Keratinocyte (primary cell): ENCODE measurements at regions not wholly inside any gene's neighbourhood (a gene's known extent, or its start where the extent isn't known, plus 50 kb on each side); places are given as distances from the start of the nearest gene placed in this dataset.

Source experiments
- DNase-seq: peaks from one replicate; pipeline ENCODE4 v3.0.0-alpha.2; 2011; ENCODE audit warnings: low read depth, missing footprints, low spot score
- FAIRE-seq: peaks from 2 replicates; lab custom pipeline; 2011; peaks lifted over from hg19 to GRCh38; lab: Jason Lieb, UNC
- H2AFZ ChIP-seq: 2 replicates; pipeline ENCODE4 v1.6.0; 2012; ENCODE audit warnings: low read length, control low read depth, inconsistent platforms; ENCODE audit not compliant: control insufficient read depth
- H3K27ac ChIP-seq: 2 replicates; pipeline ENCODE4 v1.5.1; 2011; ENCODE audit warnings: low read length; ENCODE audit not compliant: control insufficient read depth, insufficient read depth
- H3K27me3 ChIP-seq: 3 replicates; pipeline ENCODE4 v1.6.0; 2011; ENCODE audit warnings: low read length; ENCODE audit not compliant: control insufficient read depth, insufficient read depth; ENCODE audit errors: extremely low read depth
- H3K36me3 ChIP-seq, 2 experiments: 2 replicates in 1 of 2; 3 replicates in 1 of 2; pipeline ENCODE4 v1.5.1; 2011; ENCODE audit warnings: low read length in 2 of 2, mild to moderate bottlenecking in 1 of 2; ENCODE audit not compliant: control insufficient read depth in 2 of 2, insufficient read depth in 2 of 2; ENCODE audit errors: extremely low read depth in 1 of 2
- H3K4me1 ChIP-seq: 3 replicates; pipeline ENCODE4 v1.5.1; 2011; ENCODE audit warnings: low read length; ENCODE audit not compliant: control insufficient read depth, insufficient read depth; ENCODE audit errors: extremely low read depth
- H3K4me2 ChIP-seq: 3 replicates; pipeline ENCODE4 v1.6.0; 2011; ENCODE audit warnings: low read depth, low read length; ENCODE audit not compliant: control insufficient read depth, insufficient read depth; ENCODE audit errors: extremely low read depth
- H3K4me3 ChIP-seq, 3 experiments: fragments of 200-600 bp in 1 of 3; sonication (generic) in 1 of 3; 2 replicates in 2 of 3; 3 replicates in 1 of 3; pipeline ENCODE4 v1.5.1; 2011 to 2016; ENCODE audit warnings: low read length in 3 of 3, mild to moderate bottlenecking in 3 of 3, control low read depth in 2 of 3, inconsistent platforms in 1 of 3, low read depth in 1 of 3, mixed read lengths in 1 of 3, mixed run types in 1 of 3, moderate library complexity in 1 of 3; ENCODE audit not compliant: control insufficient read depth in 2 of 3, insufficient read depth in 2 of 3; ENCODE audit errors: extremely low read depth in 1 of 3
- H3K79me2 ChIP-seq: 2 replicates; pipeline ENCODE4 v1.6.0; 2012; ENCODE audit warnings: low read length; ENCODE audit not compliant: control insufficient read depth, insufficient read depth
- H3K9ac ChIP-seq: 3 replicates; pipeline ENCODE4 v1.6.0; 2011; ENCODE audit warnings: low read length; ENCODE audit not compliant: control insufficient read depth, insufficient read depth; ENCODE audit errors: extremely low read depth
- H3K9me1 ChIP-seq: 3 replicates; pipeline ENCODE4 v1.6.0; 2011; ENCODE audit warnings: low read length; ENCODE audit not compliant: control insufficient read depth, insufficient read depth; ENCODE audit errors: extremely low read depth
- H3K9me3 ChIP-seq: 2 replicates; pipeline ENCODE4 v1.5.1; 2012; ENCODE audit warnings: low read depth, low read length; ENCODE audit not compliant: control insufficient read depth
- H4K20me1 ChIP-seq: 3 replicates; pipeline ENCODE4 v1.6.0; 2011; ENCODE audit warnings: low read length; ENCODE audit not compliant: control insufficient read depth, insufficient read depth; ENCODE audit errors: extremely low read depth
- EZH2 ChIP-seq: IDR thresholded peaks from one replicate; pipeline ENCODE4 v1.6.1; 2012; ENCODE audit warnings: inconsistent platforms, mild to moderate bottlenecking, low read length, moderate library complexity
- dilution Hi-C: fragments of 300-500 bp; cut with MboI; formaldehyde crosslinking; loops from one replicate; pipeline ENCODE4 v1.7.0; 2020; ENCODE audit warnings: low sequenced_read_pairs; ENCODE audit not compliant: extremely low pct_ligation_motif_present
- TF ChIP-seq, protein P1 (sequence below), 3 experiments: IDR thresholded peaks in 1 of 3; conservative IDR thresholded peaks in 1 of 3; optimal IDR thresholded peaks in 1 of 3; 2 replicates in 2 of 3; 3 replicates in 1 of 3; pipeline versions ENCODE3 to v1.5.1; 2011; ENCODE audit warnings: low read length in 3 of 3, mild to moderate bottlenecking in 3 of 3, moderate library complexity in 2 of 3, control low read depth in 1 of 3, inconsistent platforms in 1 of 3; ENCODE audit not compliant: insufficient read depth in 2 of 3; ENCODE audit errors: extremely low read depth in 1 of 3

- Histone ChIP-seq H3K4me2 (no peak overlapping the region), H3K9me1 (no peaks in the 10 kb centered on the region), H3K79me2 (no peaks in the 10 kb centered on the region), H4K20me1 (no peaks in the 10 kb centered on the region), H3K9ac (no peak overlapping the region), H3K4me3 (no peak overlapping the region), H3K9me3 (no peaks in the 10 kb centered on the region), H2AFZ (no peak overlapping the region), H3K27me3 (no peaks in the 10 kb centered on the region), H3K27ac (no peak overlapping the region), H3K4me1 (no peaks in the 10 kb centered on the region), H3K36me3 (no peaks in the 10 kb centered on the region)
- dilution Hi-C loops = no loop called here
- no peak for TF ChIP-seq EZH2
- TF ChIP-seq, protein P1, sequence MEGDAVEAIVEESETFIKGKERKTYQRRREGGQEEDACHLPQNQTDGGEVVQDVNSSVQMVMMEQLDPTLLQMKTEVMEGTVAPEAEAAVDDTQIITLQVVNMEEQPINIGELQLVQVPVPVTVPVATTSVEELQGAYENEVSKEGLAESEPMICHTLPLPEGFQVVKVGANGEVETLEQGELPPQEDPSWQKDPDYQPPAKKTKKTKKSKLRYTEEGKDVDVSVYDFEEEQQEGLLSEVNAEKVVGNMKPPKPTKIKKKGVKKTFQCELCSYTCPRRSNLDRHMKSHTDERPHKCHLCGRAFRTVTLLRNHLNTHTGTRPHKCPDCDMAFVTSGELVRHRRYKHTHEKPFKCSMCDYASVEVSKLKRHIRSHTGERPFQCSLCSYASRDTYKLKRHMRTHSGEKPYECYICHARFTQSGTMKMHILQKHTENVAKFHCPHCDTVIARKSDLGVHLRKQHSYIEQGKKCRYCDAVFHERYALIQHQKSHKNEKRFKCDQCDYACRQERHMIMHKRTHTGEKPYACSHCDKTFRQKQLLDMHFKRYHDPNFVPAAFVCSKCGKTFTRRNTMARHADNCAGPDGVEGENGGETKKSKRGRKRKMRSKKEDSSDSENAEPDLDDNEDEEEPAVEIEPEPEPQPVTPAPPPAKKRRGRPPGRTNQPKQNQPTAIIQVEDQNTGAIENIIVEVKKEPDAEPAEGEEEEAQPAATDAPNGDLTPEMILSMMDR (optimal IDR thresholded peaks at IDR 0.05 in 1 of 3, IDR thresholded peaks at IDR 0.05 in 1 of 3, conservative IDR thresholded peaks at IDR 0.05 in 1 of 3; ENCODE audit: extremely low read depth in 1 of 3, insufficient read depth in 2 of 3, low read length in 3 of 3) = no peak
- DNase-seq (no peak), FAIRE-seq (no peak)
Measured at GRCh38 chr13:62908321-62908720, 1492.7 kb upstream of the PCDH20 start.

DNA sequence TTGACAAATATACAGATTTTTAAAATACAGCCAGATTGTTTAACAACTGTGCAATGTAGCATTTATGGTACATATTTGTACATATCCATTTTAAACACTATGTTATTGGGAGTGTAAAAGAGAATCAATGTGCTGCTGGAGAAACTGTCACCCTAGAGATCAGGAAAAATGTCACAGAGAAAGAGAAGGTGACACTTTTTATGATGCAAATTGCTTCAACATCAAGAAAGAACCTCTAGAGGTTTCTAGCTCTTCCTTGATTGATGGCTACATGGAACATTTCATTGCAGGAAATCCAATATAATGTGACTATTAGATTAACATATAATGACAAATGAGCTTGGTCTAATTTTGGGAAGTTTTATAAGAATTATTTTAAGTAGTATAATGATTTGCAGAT is 1491.2 kb upstream of the PCDH20 start:
- TF ChIP-seq, protein P1 (optimal IDR thresholded peaks at IDR 0.05 in 1 of 3, IDR thresholded peaks at IDR 0.05 in 1 of 3, conservative IDR thresholded peaks at IDR 0.05 in 1 of 3; ENCODE audit: extremely low read depth in 1 of 3, insufficient read depth in 2 of 3, low read length in 3 of 3) = no peak
- no peak for TF ChIP-seq EZH2
- DNase-seq (no peak), FAIRE-seq (no peak)

More for the DNA sequence above, 1491.2 kb upstream of the PCDH20 start:
- H3K36me3 ChIP-seq = no peaks in the 10 kb centered on the region
- H3K4me3 ChIP-seq = no peak overlapping the region
- no peak overlapping the region for H3K4me2 ChIP-seq
- no peaks in the 10 kb centered on the region for H3K4me1 ChIP-seq
- H3K27me3 ChIP-seq = no peaks in the 10 kb centered on the region
- H3K9me3 ChIP-seq = no peaks in the 10 kb centered on the region
- H3K27ac ChIP-seq = no peak overlapping the region
- no peaks in the 10 kb centered on the region for H3K79me2 ChIP-seq
- H2AFZ ChIP-seq = no peak overlapping the region
- no peaks in the 10 kb centered on the region for H4K20me1 ChIP-seq
- H3K9ac ChIP-seq = no peak overlapping the region
- no peaks in the 10 kb centered on the region for H3K9me1 ChIP-seq
- dilution Hi-C loops = no loop called here
